MM.1S (cell line): ENCODE measurements at regions not wholly inside any gene's neighbourhood (a gene's known extent, or its start where the extent isn't known, plus 50 kb on each side); places are given as distances from the start of the nearest gene placed in this dataset.

ENCODE experiments used
- DNase-seq: peaks from one replicate; pipeline ENCODE4 v3.0.0-alpha.2; 2015
- H2AFZ ChIP-seq: fragments of 300-600 bp; sonication (generic); 2 replicates; pipeline ENCODE4 v1.6.0; 2016; ENCODE audit warnings: antibody characterized with exemption, low read length
- H3F3A ChIP-seq: fragments of 300-600 bp; sonication (generic); 2 replicates; pipeline ENCODE4 v1.6.1; 2016; ENCODE audit warnings: mild to moderate bottlenecking, antibody characterized with exemption, low read length, moderate library complexity, mixed read lengths; ENCODE audit not compliant: insufficient read depth
- H3K27ac ChIP-seq: fragments of 300-600 bp; sonication (generic); 2 replicates; pipeline ENCODE4 v1.5.1; 2016; ENCODE audit warnings: mild to moderate bottlenecking, low read length
- H3K27me3 ChIP-seq: fragments of 300-600 bp; sonication (generic); replicated peaks from 2 replicates; pipeline ENCODE4 v1.6.0; 2016; ENCODE audit warnings: low read length; ENCODE audit not compliant: insufficient read depth
- H3K36me3 ChIP-seq: fragments of 300-600 bp; sonication (generic); replicated peaks from 2 replicates; pipeline ENCODE4 v1.6.1; 2016; ENCODE audit warnings: mild to moderate bottlenecking, low read length, mixed read lengths; ENCODE audit not compliant: insufficient read depth
- H3K4me1 ChIP-seq: fragments of 300-600 bp; sonication (generic); 2 replicates; pipeline ENCODE4 v1.6.1; 2016; ENCODE audit warnings: low read length, mixed read lengths
- H3K4me2 ChIP-seq: fragments of 300-600 bp; sonication (generic); 2 replicates; pipeline ENCODE4 v1.6.0; 2016; ENCODE audit warnings: low read depth, low read length
- H3K4me3 ChIP-seq: fragments of 300-600 bp; sonication (generic); 2 replicates; pipeline ENCODE4 v1.5.1; 2016; ENCODE audit warnings: low read length, mixed read lengths
- H3K79me2 ChIP-seq: fragments of 300-600 bp; sonication (generic); 2 replicates; pipeline ENCODE4 v1.6.1; 2016; ENCODE audit warnings: mixed run types, low read length, mixed read lengths
- H3K9ac ChIP-seq: fragments of 300-600 bp; sonication (generic); 2 replicates; pipeline ENCODE4 v1.6.1; 2016; ENCODE audit warnings: low read length, mixed read lengths
- H3K9me2 ChIP-seq: fragments of 300-600 bp; sonication (generic); replicated peaks from 2 replicates; pipeline ENCODE4 v1.6.1; 2016; ENCODE audit warnings: mild to moderate bottlenecking, low read length, mixed read lengths; ENCODE audit not compliant: insufficient read depth
- H3K9me3 ChIP-seq: fragments of 300-600 bp; sonication (generic); replicated peaks from 2 replicates; pipeline ENCODE4 v1.6.1; 2016; ENCODE audit warnings: mild to moderate bottlenecking, low read length, mixed read lengths; ENCODE audit not compliant: insufficient read depth
- H4K20me1 ChIP-seq: fragments of 300-600 bp; sonication (generic); 2 replicates; pipeline ENCODE4 v1.6.1; 2016; ENCODE audit warnings: mild to moderate bottlenecking, low read length, moderate library complexity, mixed read lengths; ENCODE audit not compliant: insufficient read depth
- EZH2 ChIP-seq: fragments of 300-600 bp; sonication (generic); optimal IDR thresholded peaks from 2 replicates; pipeline ENCODE3; 2017; ENCODE audit warnings: low read depth, mild to moderate bottlenecking, antibody characterized with exemption, low read length, mixed read lengths
- EZH2phosphoT487 ChIP-seq: fragments of 300-600 bp; sonication (generic); IDR thresholded peaks from 2 replicates; pipeline ENCODE4 v1.6.1; 2018; ENCODE audit warnings: antibody characterized with exemption, low read length
- TF ChIP-seq, protein P1 (sequence below): fragments of 300-600 bp; sonication (generic); IDR thresholded peaks from 2 replicates; pipeline ENCODE4 v1.5.1; 2016; ENCODE audit warnings: antibody characterized with exemption, low read length, mixed read lengths

DNA sequence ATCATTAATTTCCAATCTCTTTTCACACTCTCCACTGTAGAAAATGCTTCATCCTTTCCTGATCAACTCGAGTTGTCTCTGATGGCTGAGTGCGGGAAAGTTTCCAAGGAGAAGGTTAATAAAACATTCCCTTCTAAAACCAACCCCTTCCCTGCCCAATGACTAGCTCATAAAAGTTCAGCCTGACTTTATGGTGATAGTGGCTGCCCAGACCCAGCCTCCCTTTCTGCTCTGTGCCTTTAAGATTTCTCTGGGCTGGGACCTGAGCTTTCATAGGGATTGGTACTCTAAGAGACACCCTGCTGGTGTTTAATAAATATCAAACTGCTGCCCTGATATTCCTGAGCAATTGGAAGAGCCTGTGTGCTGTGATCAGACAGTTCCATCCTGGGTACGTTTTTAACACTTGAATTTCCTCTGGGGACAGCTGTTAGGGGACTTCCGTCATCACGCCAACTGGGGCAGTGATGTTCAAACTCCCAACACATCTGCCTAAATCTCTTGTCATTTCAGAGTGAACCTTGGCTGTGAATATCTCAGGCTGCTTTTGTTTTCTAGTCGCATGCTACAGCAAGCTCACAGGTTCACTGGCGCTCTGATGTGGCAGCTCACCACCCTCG, 195.0 kb upstream of the KIRREL3 start:
- Histone ChIP-seq H3F3A (no peaks in the 10 kb centered on the region), H4K20me1 (no peaks in the 10 kb centered on the region), H3K4me3 (no peak overlapping the region), H3K9me3 (no peaks in the 10 kb centered on the region), H3K9me2 (no peaks in the 10 kb centered on the region), H3K4me2 (no peak overlapping the region), H3K4me1 (no peaks in the 10 kb centered on the region), H3K79me2 (no peaks in the 10 kb centered on the region), H2AFZ (no peak overlapping the region), H3K36me3 (no peaks in the 10 kb centered on the region), H3K9ac (no peak overlapping the region), H3K27me3 (no peaks in the 10 kb centered on the region), H3K27ac (no peak overlapping the region)
- TF ChIP-seq, protein P1, sequence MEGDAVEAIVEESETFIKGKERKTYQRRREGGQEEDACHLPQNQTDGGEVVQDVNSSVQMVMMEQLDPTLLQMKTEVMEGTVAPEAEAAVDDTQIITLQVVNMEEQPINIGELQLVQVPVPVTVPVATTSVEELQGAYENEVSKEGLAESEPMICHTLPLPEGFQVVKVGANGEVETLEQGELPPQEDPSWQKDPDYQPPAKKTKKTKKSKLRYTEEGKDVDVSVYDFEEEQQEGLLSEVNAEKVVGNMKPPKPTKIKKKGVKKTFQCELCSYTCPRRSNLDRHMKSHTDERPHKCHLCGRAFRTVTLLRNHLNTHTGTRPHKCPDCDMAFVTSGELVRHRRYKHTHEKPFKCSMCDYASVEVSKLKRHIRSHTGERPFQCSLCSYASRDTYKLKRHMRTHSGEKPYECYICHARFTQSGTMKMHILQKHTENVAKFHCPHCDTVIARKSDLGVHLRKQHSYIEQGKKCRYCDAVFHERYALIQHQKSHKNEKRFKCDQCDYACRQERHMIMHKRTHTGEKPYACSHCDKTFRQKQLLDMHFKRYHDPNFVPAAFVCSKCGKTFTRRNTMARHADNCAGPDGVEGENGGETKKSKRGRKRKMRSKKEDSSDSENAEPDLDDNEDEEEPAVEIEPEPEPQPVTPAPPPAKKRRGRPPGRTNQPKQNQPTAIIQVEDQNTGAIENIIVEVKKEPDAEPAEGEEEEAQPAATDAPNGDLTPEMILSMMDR, result no peak
- TF ChIP-seq EZH2phosphoT487 (no peak), EZH2 (no peak)
- no peak for DNase-seq

DNA sequence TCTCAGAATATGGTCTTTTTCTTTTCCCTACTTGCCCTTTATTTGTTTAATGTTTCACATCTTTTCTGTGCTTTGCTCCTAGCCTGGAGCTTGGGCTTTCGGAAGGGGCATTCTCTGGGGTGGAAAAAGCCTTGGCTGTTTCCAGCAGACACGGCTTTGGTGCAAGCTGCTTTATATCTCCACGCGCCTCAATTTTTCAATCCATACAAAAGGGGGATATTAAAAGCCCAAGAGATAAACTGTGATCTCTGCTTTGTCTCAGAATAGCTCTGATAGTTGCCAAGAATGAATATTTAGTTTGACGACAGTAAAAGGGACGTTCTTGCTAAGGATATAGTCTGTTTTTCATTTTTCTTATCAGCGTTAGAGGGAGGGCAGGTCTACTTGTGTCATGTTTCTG, 194.0 kb upstream of the KIRREL3 start:
- Histone ChIP-seq H3K27me3 (no peaks in the 10 kb centered on the region), H2AFZ (no peak overlapping the region), H3K36me3 (no peaks in the 10 kb centered on the region), H4K20me1 (no peaks in the 10 kb centered on the region), H3K9me3 (no peaks in the 10 kb centered on the region), H3K4me3 (no peak overlapping the region), H3K9ac (no peak overlapping the region), H3F3A (no peaks in the 10 kb centered on the region), H3K9me2 (no peaks in the 10 kb centered on the region), H3K27ac (no peak overlapping the region), H3K79me2 (no peaks in the 10 kb centered on the region), H3K4me2 (no peak overlapping the region), H3K4me1 (no peaks in the 10 kb centered on the region)
- no peak for DNase-seq
- TF ChIP-seq EZH2phosphoT487 (no peak), EZH2 (no peak)
- TF ChIP-seq, protein P1, result no peak

DNA sequence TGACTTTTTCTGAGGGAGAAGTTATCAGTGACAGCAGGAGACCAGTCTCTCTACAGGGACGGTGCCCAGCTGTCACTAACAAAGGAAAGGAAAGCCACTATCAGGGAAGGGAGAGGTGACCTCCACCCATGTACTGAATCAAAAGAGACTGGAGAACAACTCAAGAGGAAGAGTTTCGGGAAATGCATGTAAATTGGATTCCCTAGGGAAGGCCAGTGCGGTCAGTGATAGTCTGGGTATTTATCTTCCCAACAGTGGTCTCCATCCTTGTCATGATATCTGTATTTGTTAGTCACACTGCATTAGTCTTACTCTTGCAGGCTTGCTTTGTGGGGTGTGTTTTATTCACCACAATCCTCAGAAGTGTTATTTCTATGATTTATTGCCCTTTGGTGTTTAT, 193.4 kb upstream of the KIRREL3 start:
- Histone ChIP-seq H3K27me3 (no peaks in the 10 kb centered on the region), H2AFZ (no peak overlapping the region), H3F3A (no peaks in the 10 kb centered on the region), H3K36me3 (no peaks in the 10 kb centered on the region), H3K9me2 (no peaks in the 10 kb centered on the region), H3K27ac (no peak overlapping the region), H3K9me3 (no peaks in the 10 kb centered on the region), H3K9ac (no peak overlapping the region), H3K79me2 (no peaks in the 10 kb centered on the region), H3K4me1 (no peaks in the 10 kb centered on the region), H3K4me3 (no peak overlapping the region), H3K4me2 (no peak overlapping the region), H4K20me1 (no peaks in the 10 kb centered on the region)
- no peak for DNase-seq
- TF ChIP-seq EZH2phosphoT487, result no peak
- TF ChIP-seq, protein P1, result no peak
- TF ChIP-seq EZH2, result no peak
